SK-N-SH treated with all-trans-retinoic acid at 6 μM for 48 hours (cell line): ENCODE measurements at regions not wholly inside any gene's neighbourhood (a gene's known extent, or its start where the extent isn't known, plus 50 kb on each side); places are given as distances from the start of the nearest gene placed in this dataset.

ENCODE experiments used
- ATAC-seq: fragments of 200-7000 bp; cut with Tn5 transposase; 3 replicates; pipeline ENCODE4 v1.9.1; 2020; ENCODE audit warnings: mild to moderate bottlenecking, moderate library complexity
- ARNTL ChIP-seq: fragments of 450-650 bp; formaldehyde crosslinking; IDR thresholded peaks from 2 replicates; pipeline ENCODE4 v1.5.0; 2020; ENCODE audit warnings: low read depth, mild to moderate bottlenecking, moderate library complexity, borderline replicate concordance
- BACH2 ChIP-seq: fragments of 250-450 bp; sonication (Bioruptor Pico); IDR thresholded peaks from 2 replicates; pipeline ENCODE4 v1.9.0; 2021; ENCODE audit warnings: mild to moderate bottlenecking, borderline replicate concordance
- CREB5 ChIP-seq: fragments of 250-450 bp; sonication (Bioruptor Pico); IDR thresholded peaks from 2 replicates; pipeline ENCODE4 v1.5.1; 2020; ENCODE audit warnings: low read depth, mild to moderate bottlenecking, moderate library complexity
- CSDC2 ChIP-seq: fragments of 250-450 bp; sonication (Bioruptor Pico); IDR thresholded peaks from 2 replicates; pipeline ENCODE4 v1.5.0; 2020; ENCODE audit warnings: mild to moderate bottlenecking, moderate library complexity
- CSRNP3 ChIP-seq: fragments of 250-450 bp; sonication (Bioruptor Pico); IDR thresholded peaks from 2 replicates; pipeline ENCODE4 v1.5.1; 2021; ENCODE audit warnings: mild to moderate bottlenecking, moderate library complexity
- ESRRG ChIP-seq: fragments of 250-450 bp; sonication (Bioruptor Pico); IDR thresholded peaks from 2 replicates; pipeline ENCODE4 v1.6.1; 2021; ENCODE audit warnings: mild to moderate bottlenecking
- GLIS3 ChIP-seq: fragments of 250-450 bp; sonication (Bioruptor Pico); IDR thresholded peaks from 2 replicates; pipeline ENCODE4 v1.5.0; 2020; ENCODE audit warnings: mild to moderate bottlenecking, moderate library complexity
- ISL1 ChIP-seq: fragments of 250-450 bp; sonication (Bioruptor Pico); IDR thresholded peaks from 2 replicates; pipeline ENCODE4 v2.1.2; 2022; ENCODE audit warnings: mild to moderate bottlenecking, moderate library complexity
- OSR1 ChIP-seq: fragments of 250-450 bp; sonication (Bioruptor Pico); IDR thresholded peaks from 2 replicates; pipeline ENCODE4 v1.8.0; 2022; ENCODE audit warnings: moderate library complexity, mild to moderate bottlenecking, inconsistent platforms
- PATZ1 ChIP-seq: fragments of 250-450 bp; sonication (Bioruptor Pico); IDR thresholded peaks from 2 replicates; pipeline ENCODE4 v1.8.0; 2020; ENCODE audit warnings: mild to moderate bottlenecking, moderate library complexity, borderline replicate concordance
- POU6F1 ChIP-seq: fragments of 250-450 bp; sonication (Bioruptor Pico); IDR thresholded peaks from 2 replicates; pipeline ENCODE4 v1.8.0; 2021; ENCODE audit warnings: low read depth, mild to moderate bottlenecking, moderate library complexity, borderline replicate concordance
- RARB ChIP-seq: fragments of 250-450 bp; sonication (Bioruptor Pico); IDR thresholded peaks from 2 replicates; pipeline ENCODE4 v1.8.0; 2021; ENCODE audit warnings: mild to moderate bottlenecking, moderate library complexity
- SNAI2 ChIP-seq: fragments of 250-450 bp; sonication (Bioruptor Pico); IDR thresholded peaks from 2 replicates; pipeline ENCODE4 v1.5.0; 2020; ENCODE audit warnings: mild to moderate bottlenecking, moderate library complexity
- TCF4 ChIP-seq: fragments of 250-450 bp; sonication (Bioruptor Pico); IDR thresholded peaks from 2 replicates; pipeline ENCODE4 v1.8.0; 2021; ENCODE audit warnings: mild to moderate bottlenecking, moderate library complexity, borderline replicate concordance
- TOX ChIP-seq: fragments of 250-450 bp; sonication (Bioruptor Pico); IDR thresholded peaks from 2 replicates; pipeline ENCODE4 v1.8.0; 2021; ENCODE audit warnings: mild to moderate bottlenecking, moderate library complexity, borderline replicate concordance
- ZC3H10 ChIP-seq: fragments of 250-450 bp; sonication (Bioruptor Pico); IDR thresholded peaks from 2 replicates; pipeline ENCODE4 v1.5.1; 2021; ENCODE audit warnings: mild to moderate bottlenecking, moderate library complexity
- ZFP3 ChIP-seq: fragments of 250-450 bp; sonication (Bioruptor Pico); IDR thresholded peaks from 2 replicates; pipeline ENCODE4 v1.5.0; 2020; ENCODE audit warnings: mild to moderate bottlenecking, moderate library complexity
- ZFP30 ChIP-seq: fragments of 450-650 bp; formaldehyde crosslinking; IDR thresholded peaks from 2 replicates; pipeline ENCODE4 v1.5.0; 2022; ENCODE audit warnings: mild to moderate bottlenecking, moderate library complexity
- ZNF565 ChIP-seq: fragments of 450-650 bp; formaldehyde crosslinking; conservative IDR thresholded peaks from 2 replicates; pipeline ENCODE4 v1.5.0; 2020; ENCODE audit warnings: low read depth, mild to moderate bottlenecking, moderate library complexity
- ZNF70 ChIP-seq: fragments of 450-650 bp; formaldehyde crosslinking; IDR thresholded peaks from 2 replicates; pipeline ENCODE4 v1.5.0; 2020; ENCODE audit warnings: mild to moderate bottlenecking, moderate library complexity
- ZNF8 ChIP-seq: fragments of 450-650 bp; formaldehyde crosslinking; IDR thresholded peaks from 2 replicates; pipeline ENCODE4 v1.5.0; 2020; ENCODE audit warnings: mild to moderate bottlenecking, moderate library complexity
- TF ChIP-seq, protein P1 (sequence below): fragments of 250-450 bp; sonication (Bioruptor Pico); IDR thresholded peaks from 2 replicates; pipeline ENCODE4 v1.5.0; 2020; ENCODE audit warnings: mild to moderate bottlenecking, moderate library complexity

GRCh38 chr5:158320178-158320674, 461.3 kb upstream of the CLINT1 start (continued):
- TF ChIP-seq CSRNP3 (CRISPR knock-in tag): no peak

DNA sequence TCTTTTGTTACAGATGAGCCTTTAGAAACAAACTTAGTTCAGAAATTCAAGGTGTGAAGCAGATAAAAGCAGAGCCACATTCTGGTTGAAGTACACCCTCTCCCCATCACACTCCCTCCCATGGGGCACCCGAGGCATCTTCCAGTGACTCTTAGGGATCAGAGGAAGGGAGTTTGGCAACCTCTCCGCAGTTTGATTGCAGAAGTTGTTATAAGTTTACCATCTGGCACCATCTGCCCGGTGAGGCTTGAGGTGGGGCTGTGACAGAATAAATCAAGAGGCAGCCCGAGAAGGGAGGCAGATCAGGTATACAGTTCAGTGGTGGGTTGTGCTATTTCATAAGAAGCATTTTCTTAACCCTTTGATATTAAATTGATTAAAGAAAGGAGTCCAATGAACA, 458.6 kb upstream of the CLINT1 start:
- TF ChIP-seq TCF4 (CRISPR knock-in tag) (no peak), RARB (CRISPR knock-in tag) (no peak), ZNF70 (no peak), POU6F1 (no peak), ZNF565 (CRISPR knock-in tag) (no peak), ISL1 (CRISPR knock-in tag) (no peak), SNAI2 (CRISPR knock-in tag) (no peak), CSDC2 (no peak), PATZ1 (no peak)
- no peak for ATAC-seq

- no peak for TF ChIP-seq TOX
- no peak for TF ChIP-seq ZFP30
- no peak for TF ChIP-seq POU6F1
- TF ChIP-seq ESRRG: no peak
- no peak for TF ChIP-seq BACH2 (CRISPR knock-in tag)
- TF ChIP-seq RARB (CRISPR knock-in tag): no peak
- ATAC-seq: no peak
Observed at GRCh38 chr5:158313733-158314464, 455.0 kb upstream of the CLINT1 start.

GRCh38 chr5:158313027-158313732, 454.2 kb upstream of the CLINT1 start:
- ATAC-seq: no peak
- no peak for TF ChIP-seq ZC3H10 (CRISPR knock-in tag)
- TF ChIP-seq, protein P1, sequence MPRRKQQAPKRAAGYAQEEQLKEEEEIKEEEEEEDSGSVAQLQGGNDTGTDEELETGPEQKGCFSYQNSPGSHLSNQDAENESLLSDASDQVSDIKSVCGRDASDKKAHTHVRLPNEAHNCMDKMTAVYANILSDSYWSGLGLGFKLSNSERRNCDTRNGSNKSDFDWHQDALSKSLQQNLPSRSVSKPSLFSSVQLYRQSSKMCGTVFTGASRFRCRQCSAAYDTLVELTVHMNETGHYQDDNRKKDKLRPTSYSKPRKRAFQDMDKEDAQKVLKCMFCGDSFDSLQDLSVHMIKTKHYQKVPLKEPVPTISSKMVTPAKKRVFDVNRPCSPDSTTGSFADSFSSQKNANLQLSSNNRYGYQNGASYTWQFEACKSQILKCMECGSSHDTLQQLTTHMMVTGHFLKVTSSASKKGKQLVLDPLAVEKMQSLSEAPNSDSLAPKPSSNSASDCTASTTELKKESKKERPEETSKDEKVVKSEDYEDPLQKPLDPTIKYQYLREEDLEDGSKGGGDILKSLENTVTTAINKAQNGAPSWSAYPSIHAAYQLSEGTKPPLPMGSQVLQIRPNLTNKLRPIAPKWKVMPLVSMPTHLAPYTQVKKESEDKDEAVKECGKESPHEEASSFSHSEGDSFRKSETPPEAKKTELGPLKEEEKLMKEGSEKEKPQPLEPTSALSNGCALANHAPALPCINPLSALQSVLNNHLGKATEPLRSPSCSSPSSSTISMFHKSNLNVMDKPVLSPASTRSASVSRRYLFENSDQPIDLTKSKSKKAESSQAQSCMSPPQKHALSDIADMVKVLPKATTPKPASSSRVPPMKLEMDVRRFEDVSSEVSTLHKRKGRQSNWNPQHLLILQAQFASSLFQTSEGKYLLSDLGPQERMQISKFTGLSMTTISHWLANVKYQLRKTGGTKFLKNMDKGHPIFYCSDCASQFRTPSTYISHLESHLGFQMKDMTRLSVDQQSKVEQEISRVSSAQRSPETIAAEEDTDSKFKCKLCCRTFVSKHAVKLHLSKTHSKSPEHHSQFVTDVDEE: no peak
- TF ChIP-seq ZNF70: no peak
- no peak for TF ChIP-seq TOX
- TF ChIP-seq PATZ1: no peak
- TF ChIP-seq GLIS3: no peak
- TF ChIP-seq SNAI2 (CRISPR knock-in tag): no peak
- TF ChIP-seq ZFP3 (CRISPR knock-in tag): no peak
- TF ChIP-seq ESRRG: no peak
- no peak for TF ChIP-seq ZNF8 (CRISPR knock-in tag)
- no peak for TF ChIP-seq ARNTL (CRISPR knock-in tag)
- TF ChIP-seq TCF4 (CRISPR knock-in tag): no peak
- no peak for TF ChIP-seq OSR1 (CRISPR knock-in tag)
- no peak for TF ChIP-seq CREB5 (CRISPR knock-in tag)
- TF ChIP-seq ZFP30: no peak
- TF ChIP-seq CSDC2: no peak
- no peak for TF ChIP-seq ZNF565 (CRISPR knock-in tag)
- no peak for TF ChIP-seq RARB (CRISPR knock-in tag)
- no peak for TF ChIP-seq BACH2 (CRISPR knock-in tag)
